ENCODE measurements at regions not wholly inside any gene's neighbourhood (a gene's known extent, or its start where the extent isn't known, plus 50 kb on each side); places are given as distances from the start of the nearest gene placed in this dataset.
"Not testable (repeated sequence)": the region's sequence is repeated elsewhere in the genome, so short reads cannot be mapped to it uniquely, and the experiment has no call there.

GRCh38 chr7:120190109-120190508, 82.9 kb upstream of the KCND2 start:
- Histone ChIP-seq H3K4me2 (ENCODE audit: low read depth, low read length, poor library complexity, severe bottlenecking) (no peak overlapping the region), H2AFZ (ENCODE audit: low read depth, low read length, severe bottlenecking) (no peak overlapping the region), H3K9ac (ENCODE audit: low read length) (no peak overlapping the region), H3K79me2 (ENCODE audit: insufficient read depth, low read length) (no peaks in the 10 kb centered on the region), H3F3A (ENCODE audit: insufficient read depth) (no peaks in the 10 kb centered on the region), H4K20me1 (ENCODE audit: low read depth, low read length) (no peaks in the 10 kb centered on the region), H3K27me3 (ENCODE audit: low read length) (no peaks in the 10 kb centered on the region), H3K9me3 (ENCODE audit: insufficient read depth, low read length) (no peaks in the 10 kb centered on the region), H3K4me3 (ENCODE audit: insufficient read depth, low read length, poor library complexity, severe bottlenecking) (no peak overlapping the region), H3K27ac (ENCODE audit: low read depth, low read length) (no peak overlapping the region), H3K36me3 (ENCODE audit: low read length) (no peaks in the 10 kb centered on the region), H3K9me2 (replicated peaks; ENCODE audit: insufficient read depth, low read length) (no peaks in the 10 kb centered on the region)
- TF ChIP-seq, protein P1, sequence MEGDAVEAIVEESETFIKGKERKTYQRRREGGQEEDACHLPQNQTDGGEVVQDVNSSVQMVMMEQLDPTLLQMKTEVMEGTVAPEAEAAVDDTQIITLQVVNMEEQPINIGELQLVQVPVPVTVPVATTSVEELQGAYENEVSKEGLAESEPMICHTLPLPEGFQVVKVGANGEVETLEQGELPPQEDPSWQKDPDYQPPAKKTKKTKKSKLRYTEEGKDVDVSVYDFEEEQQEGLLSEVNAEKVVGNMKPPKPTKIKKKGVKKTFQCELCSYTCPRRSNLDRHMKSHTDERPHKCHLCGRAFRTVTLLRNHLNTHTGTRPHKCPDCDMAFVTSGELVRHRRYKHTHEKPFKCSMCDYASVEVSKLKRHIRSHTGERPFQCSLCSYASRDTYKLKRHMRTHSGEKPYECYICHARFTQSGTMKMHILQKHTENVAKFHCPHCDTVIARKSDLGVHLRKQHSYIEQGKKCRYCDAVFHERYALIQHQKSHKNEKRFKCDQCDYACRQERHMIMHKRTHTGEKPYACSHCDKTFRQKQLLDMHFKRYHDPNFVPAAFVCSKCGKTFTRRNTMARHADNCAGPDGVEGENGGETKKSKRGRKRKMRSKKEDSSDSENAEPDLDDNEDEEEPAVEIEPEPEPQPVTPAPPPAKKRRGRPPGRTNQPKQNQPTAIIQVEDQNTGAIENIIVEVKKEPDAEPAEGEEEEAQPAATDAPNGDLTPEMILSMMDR (IDR thresholded peaks at IDR 0.05; ENCODE audit: insufficient read depth, low read length, poor library complexity, severe bottlenecking): no peak
- no peak for TF ChIP-seq EZH2phosphoT487 (conservative IDR thresholded peaks at IDR 0.05; ENCODE audit: low read length)

DNA sequence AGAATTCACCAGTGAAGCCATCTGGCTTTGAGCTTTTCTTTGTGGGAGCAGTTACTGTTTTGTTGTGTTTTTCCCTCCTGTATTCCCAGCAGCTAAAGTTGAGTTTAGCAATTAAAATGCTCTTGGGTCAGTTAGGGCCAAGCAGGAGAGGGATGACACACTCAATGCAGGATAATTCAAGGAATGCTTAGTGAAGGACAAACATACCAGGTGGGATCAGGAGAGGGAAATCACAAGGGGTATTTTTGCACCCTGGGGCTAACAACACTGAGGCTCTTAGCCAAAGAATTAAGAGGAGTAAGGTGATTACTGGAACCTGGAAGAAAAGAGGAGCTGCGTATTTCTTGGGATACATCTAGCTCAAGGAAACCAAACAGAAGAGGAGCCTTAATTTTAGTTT, 82.4 kb upstream of the KCND2 start:
- no peak overlapping the region for H3K4me3 ChIP-seq (ENCODE audit: insufficient read depth, low read length, poor library complexity, severe bottlenecking)
- no peaks in the 10 kb centered on the region for H3K79me2 ChIP-seq (ENCODE audit: insufficient read depth, low read length)
- H3K9me2 ChIP-seq (replicated peaks; ENCODE audit: insufficient read depth, low read length): no peaks in the 10 kb centered on the region
- H3F3A ChIP-seq (ENCODE audit: insufficient read depth): no peaks in the 10 kb centered on the region
- H3K9ac ChIP-seq (ENCODE audit: low read length): no peak overlapping the region
- no peak overlapping the region for H2AFZ ChIP-seq (ENCODE audit: low read depth, low read length, severe bottlenecking)
- H3K27me3 ChIP-seq (ENCODE audit: low read length): no peaks in the 10 kb centered on the region
- no peak overlapping the region for H3K4me2 ChIP-seq (ENCODE audit: low read depth, low read length, poor library complexity, severe bottlenecking)
- TF ChIP-seq, protein P1 (IDR thresholded peaks at IDR 0.05; ENCODE audit: insufficient read depth, low read length, poor library complexity, severe bottlenecking): no peak
- no peak for TF ChIP-seq EZH2phosphoT487 (conservative IDR thresholded peaks at IDR 0.05; ENCODE audit: low read length)
- no peaks in the 10 kb centered on the region for H3K9me3 ChIP-seq (ENCODE audit: insufficient read depth, low read length)
- H4K20me1 ChIP-seq (ENCODE audit: low read depth, low read length): no peaks in the 10 kb centered on the region
- no peak overlapping the region for H3K27ac ChIP-seq (ENCODE audit: low read depth, low read length)
- no peaks in the 10 kb centered on the region for H3K36me3 ChIP-seq (ENCODE audit: low read length)

DNA sequence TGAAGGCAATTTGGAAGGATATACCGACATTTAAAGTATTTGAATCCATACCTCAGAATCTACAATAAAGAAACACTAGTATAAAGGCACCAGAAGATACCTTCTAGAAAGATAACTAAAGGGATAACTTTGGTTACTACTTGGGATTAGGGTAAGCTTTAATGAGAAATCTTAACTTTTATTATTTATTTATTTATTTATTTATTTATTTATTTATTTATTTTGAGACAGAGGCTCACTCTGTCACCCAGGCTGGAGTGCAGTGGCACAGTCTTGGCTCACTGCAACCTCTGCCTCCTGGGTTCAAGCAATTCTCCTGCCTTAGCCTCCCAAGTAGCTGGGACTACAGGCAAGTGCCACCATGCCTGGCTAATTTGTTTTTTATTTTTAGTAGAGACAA, 81.6 kb upstream of the KCND2 start:
- H3K4me3 ChIP-seq (ENCODE audit: insufficient read depth, low read length, poor library complexity, severe bottlenecking); H3K9me3 ChIP-seq (ENCODE audit: insufficient read depth, low read length); H3K9me2 ChIP-seq (replicated peaks; ENCODE audit: insufficient read depth, low read length); H3K79me2 ChIP-seq (ENCODE audit: insufficient read depth, low read length); H3F3A ChIP-seq (ENCODE audit: insufficient read depth); H3K4me2 ChIP-seq (ENCODE audit: low read depth, low read length, poor library complexity, severe bottlenecking); H4K20me1 ChIP-seq (ENCODE audit: low read depth, low read length); H3K27ac ChIP-seq (ENCODE audit: low read depth, low read length); H2AFZ ChIP-seq (ENCODE audit: low read depth, low read length, severe bottlenecking); H3K36me3 ChIP-seq (ENCODE audit: low read length); H3K27me3 ChIP-seq (ENCODE audit: low read length); H3K9ac ChIP-seq (ENCODE audit: low read length): not testable (repeated sequence)

- H3K79me2 ChIP-seq (ENCODE audit: insufficient read depth, low read length): no peaks in the 10 kb centered on the region
- H4K20me1 ChIP-seq (ENCODE audit: low read depth, low read length): no peaks in the 10 kb centered on the region
- H3K4me2 ChIP-seq (ENCODE audit: low read depth, low read length, poor library complexity, severe bottlenecking): no peak overlapping the region
- no peak overlapping the region for H3K27ac ChIP-seq (ENCODE audit: low read depth, low read length)
- H3K36me3 ChIP-seq (ENCODE audit: low read length): no peaks in the 10 kb centered on the region
- no peak overlapping the region for H2AFZ ChIP-seq (ENCODE audit: low read depth, low read length, severe bottlenecking)
- TF ChIP-seq, protein P1 (IDR thresholded peaks at IDR 0.05; ENCODE audit: insufficient read depth, low read length, poor library complexity, severe bottlenecking): no peak
- TF ChIP-seq EZH2phosphoT487 (conservative IDR thresholded peaks at IDR 0.05; ENCODE audit: low read length): no peak
- no peak overlapping the region for H3K4me3 ChIP-seq (ENCODE audit: insufficient read depth, low read length, poor library complexity, severe bottlenecking)
- no peak overlapping the region for H3K9ac ChIP-seq (ENCODE audit: low read length)
- H3K27me3 ChIP-seq (ENCODE audit: low read length): no peaks in the 10 kb centered on the region
- no peaks in the 10 kb centered on the region for H3K9me3 ChIP-seq (ENCODE audit: insufficient read depth, low read length)
- no peaks in the 10 kb centered on the region for H3F3A ChIP-seq (ENCODE audit: insufficient read depth)
- H3K9me2 ChIP-seq (replicated peaks; ENCODE audit: insufficient read depth, low read length): no peaks in the 10 kb centered on the region; the same call in 1 of the 2 replicates
Measured at GRCh38 chr7:120201290-120201689, 71.7 kb upstream of the KCND2 start.
